Adrenal gland (tissue), 5 donors: ENCODE measurements at regions not wholly inside any gene's neighbourhood (a gene's known extent, or its start where the extent isn't known, plus 50 kb on each side); places are given as distances from the start of the nearest gene placed in this dataset.

ENCODE experiments used
- POLR2A ChIP-seq, 2 donors: fragments of 450-650 bp; IDR thresholded peaks; one replicate each; pipeline ENCODE4 v1.6.1; 2017; ENCODE audit warnings: antibody characterized with exemption in 2 of 2, mild to moderate bottlenecking in 2 of 2, moderate library complexity in 1 of 2
- TF ChIP-seq, protein P1 (sequence below), 6 experiments: fragments of 450-650 bp in 4 of 6; fragments of 200-600 bp in 2 of 6; sonication (generic) in 1 of 6; IDR thresholded peaks; 1 replicate in 5 of 6; 2 replicates in 1 of 6; pipeline versions ENCODE4 v1.5.1 to v1.8.0; 2016 to 2021; ENCODE audit warnings: antibody characterized with exemption in 6 of 6, mild to moderate bottlenecking in 2 of 6, moderate library complexity in 1 of 6
- donor health status: DM: no; HTN: no; CAD: no.

DNA sequence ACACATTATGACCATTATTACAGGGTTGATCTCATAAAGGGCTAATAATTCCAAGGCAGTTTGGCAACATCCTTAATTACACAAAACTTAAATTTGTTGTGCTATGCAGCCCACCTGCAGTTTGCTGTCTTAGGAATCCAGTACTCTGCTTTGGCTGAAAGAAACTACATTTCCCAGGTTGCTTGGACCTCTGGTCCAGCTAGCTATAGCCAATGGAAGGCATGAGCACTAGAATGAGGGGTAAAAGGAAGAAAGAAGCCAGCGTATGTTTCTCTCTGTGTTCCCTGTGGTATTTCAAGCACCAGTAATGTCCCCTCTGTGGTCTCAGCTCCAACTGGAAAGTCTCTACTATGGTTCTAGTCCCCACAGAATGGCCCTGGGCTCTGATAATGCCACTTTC lies 84.3 kb upstream of the TSC22D2 start:
- TF ChIP-seq, protein P1, sequence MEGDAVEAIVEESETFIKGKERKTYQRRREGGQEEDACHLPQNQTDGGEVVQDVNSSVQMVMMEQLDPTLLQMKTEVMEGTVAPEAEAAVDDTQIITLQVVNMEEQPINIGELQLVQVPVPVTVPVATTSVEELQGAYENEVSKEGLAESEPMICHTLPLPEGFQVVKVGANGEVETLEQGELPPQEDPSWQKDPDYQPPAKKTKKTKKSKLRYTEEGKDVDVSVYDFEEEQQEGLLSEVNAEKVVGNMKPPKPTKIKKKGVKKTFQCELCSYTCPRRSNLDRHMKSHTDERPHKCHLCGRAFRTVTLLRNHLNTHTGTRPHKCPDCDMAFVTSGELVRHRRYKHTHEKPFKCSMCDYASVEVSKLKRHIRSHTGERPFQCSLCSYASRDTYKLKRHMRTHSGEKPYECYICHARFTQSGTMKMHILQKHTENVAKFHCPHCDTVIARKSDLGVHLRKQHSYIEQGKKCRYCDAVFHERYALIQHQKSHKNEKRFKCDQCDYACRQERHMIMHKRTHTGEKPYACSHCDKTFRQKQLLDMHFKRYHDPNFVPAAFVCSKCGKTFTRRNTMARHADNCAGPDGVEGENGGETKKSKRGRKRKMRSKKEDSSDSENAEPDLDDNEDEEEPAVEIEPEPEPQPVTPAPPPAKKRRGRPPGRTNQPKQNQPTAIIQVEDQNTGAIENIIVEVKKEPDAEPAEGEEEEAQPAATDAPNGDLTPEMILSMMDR (IDR thresholded peaks at IDR 0.05), result no peak
- no peak for TF ChIP-seq POLR2A (IDR thresholded peaks at IDR 0.05)
